ENCODE measurements at regions not wholly inside any gene's neighbourhood (a gene's known extent, or its start where the extent isn't known, plus 50 kb on each side); places are given as distances from the start of the nearest gene placed in this dataset.

GRCh38 chr10:52703451-52703850 is 69.1 kb downstream of the MBL2 start:
- TF ChIP-seq CTCF (IDR thresholded peaks at IDR 0.05; ENCODE audit: borderline replicate concordance, extremely low read depth, low read length, poor library complexity, severe bottlenecking), result no peak
- no peak for TF ChIP-seq EZH2 (IDR thresholded peaks at IDR 0.05; ENCODE audit: borderline replicate concordance, low read depth, low read length, severe bottlenecking)

Data from DND-41 (cell line).